IMR-90 (cell line): ENCODE measurements at regions not wholly inside any gene's neighbourhood (a gene's known extent, or its start where the extent isn't known, plus 50 kb on each side); places are given as distances from the start of the nearest gene placed in this dataset.

ENCODE experiments used
- CEBPB ChIP-seq: IDR thresholded peaks from 2 replicates; pipeline ENCODE4 v1.6.1; 2012; ENCODE audit warnings: low read depth, low read length, improper control_type of control experiment
- CTCF ChIP-seq: conservative IDR thresholded peaks from 2 replicates; pipeline ENCODE4 v1.5.1; 2012; ENCODE audit warnings: mild to moderate bottlenecking, low read depth, low read length, improper control_type of control experiment
- MAFK ChIP-seq: IDR thresholded peaks from 2 replicates; pipeline ENCODE4 v1.6.1; 2012; ENCODE audit warnings: low read depth, low read length, improper control_type of control experiment
- POLR2A ChIP-seq: IDR thresholded peaks from 2 replicates; pipeline ENCODE4 v1.6.1; 2012; ENCODE audit warnings: mild to moderate bottlenecking, low read depth, low read length

- TF ChIP-seq CTCF: no peak
- no peak for TF ChIP-seq POLR2A
- no peak for TF ChIP-seq MAFK
- TF ChIP-seq CEBPB: no peak
Observed at GRCh38 chr20:6635034-6635736, 132.3 kb upstream of the BMP2 start.
